ENCODE measurements at regions not wholly inside any gene's neighbourhood (a gene's known extent, or its start where the extent isn't known, plus 50 kb on each side); places are given as distances from the start of the nearest gene placed in this dataset.

- 60% methylated on average over 5 of the region's 5 CpGs for WGBS
- Histone ChIP-seq H3K36me3 (no peaks in the 10 kb centered on the region), H3K4me1 (replicated peaks) (no peaks in the 10 kb centered on the region), H3K27me3 (replicated peaks; ENCODE audit: insufficient read depth) (no peaks in the 10 kb centered on the region), H3K9me3 (no peaks in the 10 kb centered on the region), H3K4me3 (no peak overlapping the region), H3K27ac (no peak overlapping the region)
- intact Hi-C loops (cut with DNase I) = no loop called here
- DNase-seq (ENCODE audit: low spot score) = no peak
- no peak for TF ChIP-seq POLR2AphosphoS5 (IDR thresholded peaks at IDR 0.05)
- no peak for TF ChIP-seq CTCF (IDR thresholded peaks at IDR 0.05)
- TF ChIP-seq POLR2A (IDR thresholded peaks at IDR 0.05) = no peak
These were observed 1227.7 kb upstream of the CELF2 start for GRCh38 chr10:9789996-9790395.

GRCh38 chr10:9792181-9792580, 1225.5 kb upstream of the CELF2 start:
- H3K4me1 ChIP-seq (replicated peaks) = no peaks in the 10 kb centered on the region
- 83% methylated on average over 3 of the region's 3 CpGs for WGBS
- H3K36me3 ChIP-seq = no peaks in the 10 kb centered on the region
- intact Hi-C loops (cut with DNase I) = no loop called here
- no peak for DNase-seq (ENCODE audit: low spot score)
- TF ChIP-seq POLR2AphosphoS5 (IDR thresholded peaks at IDR 0.05) = no peak
- no peak for TF ChIP-seq CTCF (IDR thresholded peaks at IDR 0.05)
- no peak for TF ChIP-seq POLR2A (IDR thresholded peaks at IDR 0.05)
- no peaks in the 10 kb centered on the region for H3K9me3 ChIP-seq
- no peaks in the 10 kb centered on the region for H3K27me3 ChIP-seq (replicated peaks; ENCODE audit: insufficient read depth)
- no peak overlapping the region for H3K27ac ChIP-seq
- no peak overlapping the region for H3K4me3 ChIP-seq

GRCh38 chr10:9796564-9796963, 1221.1 kb upstream of the CELF2 start:
- Histone ChIP-seq H3K4me1 (replicated peaks) (no peaks in the 10 kb centered on the region), H3K9me3 (no peaks in the 10 kb centered on the region), H3K36me3 (no peaks in the 10 kb centered on the region), H3K27me3 (replicated peaks; ENCODE audit: insufficient read depth) (no peaks in the 10 kb centered on the region), H3K4me3 (no peak overlapping the region), H3K27ac (no peak overlapping the region)
- intact Hi-C loops (cut with DNase I) = no loop called here
- TF ChIP-seq POLR2A (IDR thresholded peaks at IDR 0.05) (no peak), POLR2AphosphoS5 (IDR thresholded peaks at IDR 0.05) (no peak), CTCF (IDR thresholded peaks at IDR 0.05) (no peak)
- DNase-seq (ENCODE audit: low spot score) = no peak
- 68% methylated on average over 3 of the region's 3 CpGs for WGBS

GRCh38 chr10:9800011-9800410, 1217.7 kb upstream of the CELF2 start:
- H3K36me3 ChIP-seq = no peaks in the 10 kb centered on the region
- 25% methylated on average over 1 of the region's 1 CpG for WGBS
- no peaks in the 10 kb centered on the region for H3K27me3 ChIP-seq (replicated peaks; ENCODE audit: insufficient read depth)
- DNase-seq (ENCODE audit: low spot score) = no peak
- intact Hi-C loops (cut with DNase I) = no loop called here
- no peak overlapping the region for H3K4me3 ChIP-seq
- no peaks in the 10 kb centered on the region for H3K9me3 ChIP-seq
- TF ChIP-seq POLR2AphosphoS5 (IDR thresholded peaks at IDR 0.05) (no peak), POLR2A (IDR thresholded peaks at IDR 0.05) (no peak), CTCF (IDR thresholded peaks at IDR 0.05) (no peak)
- H3K4me1 ChIP-seq (replicated peaks) = no peaks in the 10 kb centered on the region
- no peak overlapping the region for H3K27ac ChIP-seq

- Histone ChIP-seq H3K27me3 (replicated peaks; ENCODE audit: insufficient read depth) (no peaks in the 10 kb centered on the region), H3K27ac (no peak overlapping the region), H3K9me3 (no peaks in the 10 kb centered on the region), H3K4me3 (no peak overlapping the region), H3K4me1 (replicated peaks) (no peaks in the 10 kb centered on the region), H3K36me3 (no peaks in the 10 kb centered on the region)
- TF ChIP-seq POLR2AphosphoS5 (IDR thresholded peaks at IDR 0.05) (no peak), POLR2A (IDR thresholded peaks at IDR 0.05) (no peak), CTCF (IDR thresholded peaks at IDR 0.05) (no peak)
- WGBS = 55% methylated on average over 2 of the region's 2 CpGs
- DNase-seq (ENCODE audit: low spot score) = no peak
- intact Hi-C loops (cut with DNase I) = no loop called here
These were observed 1217.1 kb upstream of the CELF2 start for GRCh38 chr10:9800571-9800970.
